Activated naive CD8-positive, alpha-beta T cell treated with anti-CD3 and anti-CD28 coated beads for 36 hours (primary cell): ENCODE measurements at regions not wholly inside any gene's neighbourhood (a gene's known extent, or its start where the extent isn't known, plus 50 kb on each side); places are given as distances from the start of the nearest gene placed in this dataset.

ENCODE experiments used
- DNase-seq: peaks from one replicate; pipeline ENCODE4 v3.0.0; 2021
- H3K27ac Mint-ChIP-seq: one replicate; pipeline ENCODE4 v1.8.0; 2022; ENCODE audit warnings: mild to moderate bottlenecking, moderate library complexity, mixed read lengths
- H3K27me3 Mint-ChIP-seq: one replicate; pipeline ENCODE4 v1.8.0; 2022; ENCODE audit warnings: mild to moderate bottlenecking, mixed read lengths
- H3K36me3 Mint-ChIP-seq: one replicate; pipeline ENCODE4 v1.8.0; 2021; ENCODE audit warnings: mild to moderate bottlenecking, mixed read lengths
- H3K4me1 Mint-ChIP-seq: one replicate; pipeline ENCODE4 v1.8.0; 2021; ENCODE audit warnings: mixed read lengths
- H3K4me3 Mint-ChIP-seq: one replicate; pipeline ENCODE4 v1.8.0; 2022; ENCODE audit warnings: mild to moderate bottlenecking, moderate library complexity, mixed read lengths
- H3K9me3 Mint-ChIP-seq: one replicate; pipeline ENCODE4 v1.8.0; 2022; ENCODE audit warnings: mixed read lengths

- H3K9me3 Mint-ChIP-seq: no peaks in the 10 kb centered on the region
- peak overlapping the region; percentile 29 for H3K27ac Mint-ChIP-seq
- no peak overlapping the region for H3K4me3 Mint-ChIP-seq
- DNase-seq: no peak
- no peaks in the 10 kb centered on the region for H3K36me3 Mint-ChIP-seq
- no peaks in the 10 kb centered on the region for H3K4me1 Mint-ChIP-seq
- peaks cover 18% of the 10 kb centered on the region for H3K27me3 Mint-ChIP-seq
Measured at GRCh38 chr7:21215307-21215706, 212.6 kb upstream of the SP4 start.

DNA sequence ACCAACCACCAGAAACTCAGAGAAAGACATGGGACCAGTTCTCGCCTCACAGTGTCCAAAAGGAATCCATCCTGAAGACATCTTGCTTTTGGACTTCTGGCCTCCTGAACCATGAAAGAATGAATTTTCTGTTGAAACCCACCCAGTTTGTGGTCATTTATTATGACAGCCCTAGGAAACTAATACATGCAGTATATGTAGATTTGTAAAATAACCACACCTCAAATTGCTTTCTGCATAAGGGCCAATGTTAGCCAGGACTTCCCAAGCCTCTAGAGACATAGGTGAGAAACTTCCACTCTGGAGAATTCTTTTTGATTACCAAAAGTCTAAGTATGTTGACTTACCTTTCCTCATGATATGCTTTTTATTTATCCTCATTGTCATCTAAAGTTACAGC, 210.5 kb upstream of the SP4 start:
- Mint-ChIP-seq H3K27ac (no peak overlapping the region), H3K4me1 (no peaks in the 10 kb centered on the region), H3K27me3 (peaks cover 14% of the 10 kb centered on the region)

DNA sequence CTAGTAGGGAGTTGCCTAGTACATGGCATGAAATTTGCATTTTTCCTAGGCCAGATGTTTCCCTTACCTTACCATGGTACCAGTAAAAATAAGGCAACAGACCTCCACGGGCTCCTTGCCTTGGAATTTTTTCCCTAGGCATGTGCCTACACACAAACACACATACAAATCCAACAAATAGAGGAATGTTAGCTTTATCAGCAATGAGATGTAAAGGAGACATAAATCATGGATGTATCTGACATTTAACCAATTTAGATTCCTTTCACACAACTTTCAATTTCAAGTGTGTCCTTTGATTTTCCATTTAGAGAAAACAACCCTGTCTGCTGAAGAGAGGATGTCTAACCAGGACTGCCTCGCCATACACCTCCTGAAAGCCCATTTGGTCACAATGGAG, 209.7 kb upstream of the SP4 start:
- Mint-ChIP-seq H3K27me3 (peaks cover 10% of the 10 kb centered on the region), H3K27ac (no peak overlapping the region), H3K36me3 (no peaks in the 10 kb centered on the region), H3K4me3 (no peak overlapping the region), H3K4me1 (no peaks in the 10 kb centered on the region), H3K9me3 (no peaks in the 10 kb centered on the region)
- no peak for DNase-seq

More for the DNA sequence above, 210.5 kb upstream of the SP4 start:
- no peak overlapping the region for H3K4me3 Mint-ChIP-seq
- no peaks in the 10 kb centered on the region for H3K36me3 Mint-ChIP-seq
- no peak for DNase-seq
- no peaks in the 10 kb centered on the region for H3K9me3 Mint-ChIP-seq

DNA sequence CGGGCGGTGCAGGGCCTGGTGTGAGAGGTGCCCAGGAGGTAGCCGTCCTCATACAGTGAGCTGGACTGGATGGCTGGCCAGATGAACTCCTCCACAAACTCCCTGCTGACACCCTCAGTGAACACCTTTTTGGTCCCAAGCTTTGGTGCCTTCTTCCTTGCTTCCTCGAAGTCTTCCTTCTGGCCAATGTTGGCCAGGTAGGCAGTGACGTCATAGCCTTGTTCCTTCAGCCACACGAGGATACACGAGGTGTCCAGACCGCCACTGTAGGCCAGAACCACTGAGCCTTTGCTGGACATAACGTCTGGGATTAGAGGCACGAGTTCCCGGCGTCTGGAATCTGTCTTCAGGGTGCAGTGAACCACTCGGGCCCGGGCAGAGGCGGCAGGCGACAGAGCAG, 206.8 kb upstream of the SP4 start:
- Mint-ChIP-seq H3K27me3 (peaks cover 7% of the 10 kb centered on the region), H3K4me3 (no peak overlapping the region), H3K36me3 (no peaks in the 10 kb centered on the region), H3K4me1 (no peaks in the 10 kb centered on the region), H3K9me3 (no peaks in the 10 kb centered on the region), H3K27ac (no peak overlapping the region)
- no peak for DNase-seq

GRCh38 chr7:21238400-21239116, 189.3 kb upstream of the SP4 start:
- Mint-ChIP-seq H3K36me3 (no peaks in the 10 kb centered on the region), H3K4me3 (no peak overlapping the region), H3K9me3 (peaks cover under 1% of the 10 kb centered on the region), H3K27ac (peak overlapping the region; percentile 8), H3K27me3 (peaks cover 26% of the 10 kb centered on the region), H3K4me1 (peaks cover 3% of the 10 kb centered on the region)
- DNase-seq: no peak

DNA sequence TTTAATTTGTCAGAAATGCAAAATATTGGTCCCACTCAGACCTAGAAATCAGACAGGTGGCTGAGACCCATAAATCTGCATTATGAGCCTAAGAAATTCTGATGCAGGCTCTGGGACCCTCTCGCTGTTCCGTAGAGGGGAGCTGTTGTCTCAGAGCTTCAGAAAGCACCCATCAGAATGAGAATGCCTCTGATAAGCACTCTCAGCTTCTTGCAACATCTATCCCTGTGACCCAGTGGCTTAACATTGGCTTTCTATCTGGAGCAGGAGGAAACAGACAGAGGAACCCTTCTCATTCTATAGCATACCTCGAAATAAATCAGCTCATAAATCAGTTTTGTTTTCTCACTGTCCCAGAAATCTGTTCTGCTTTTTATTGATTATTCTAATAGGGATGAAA, 184.6 kb upstream of the SP4 start:
- DNase-seq: no peak
- Mint-ChIP-seq H3K27me3 (peaks cover 23% of the 10 kb centered on the region), H3K36me3 (no peaks in the 10 kb centered on the region), H3K9me3 (no peaks in the 10 kb centered on the region), H3K4me1 (peaks cover 3% of the 10 kb centered on the region), H3K4me3 (no peak overlapping the region), H3K27ac (no peak overlapping the region)

GRCh38 chr7:21251151-21251800, 176.6 kb upstream of the SP4 start:
- Mint-ChIP-seq H3K9me3 (no peaks in the 10 kb centered on the region), H3K27me3 (peaks cover 66% of the 10 kb centered on the region), H3K4me3 (no peak overlapping the region), H3K27ac (no peak overlapping the region), H3K4me1 (peaks cover 5% of the 10 kb centered on the region), H3K36me3 (no peaks in the 10 kb centered on the region)
- no peak for DNase-seq

DNA sequence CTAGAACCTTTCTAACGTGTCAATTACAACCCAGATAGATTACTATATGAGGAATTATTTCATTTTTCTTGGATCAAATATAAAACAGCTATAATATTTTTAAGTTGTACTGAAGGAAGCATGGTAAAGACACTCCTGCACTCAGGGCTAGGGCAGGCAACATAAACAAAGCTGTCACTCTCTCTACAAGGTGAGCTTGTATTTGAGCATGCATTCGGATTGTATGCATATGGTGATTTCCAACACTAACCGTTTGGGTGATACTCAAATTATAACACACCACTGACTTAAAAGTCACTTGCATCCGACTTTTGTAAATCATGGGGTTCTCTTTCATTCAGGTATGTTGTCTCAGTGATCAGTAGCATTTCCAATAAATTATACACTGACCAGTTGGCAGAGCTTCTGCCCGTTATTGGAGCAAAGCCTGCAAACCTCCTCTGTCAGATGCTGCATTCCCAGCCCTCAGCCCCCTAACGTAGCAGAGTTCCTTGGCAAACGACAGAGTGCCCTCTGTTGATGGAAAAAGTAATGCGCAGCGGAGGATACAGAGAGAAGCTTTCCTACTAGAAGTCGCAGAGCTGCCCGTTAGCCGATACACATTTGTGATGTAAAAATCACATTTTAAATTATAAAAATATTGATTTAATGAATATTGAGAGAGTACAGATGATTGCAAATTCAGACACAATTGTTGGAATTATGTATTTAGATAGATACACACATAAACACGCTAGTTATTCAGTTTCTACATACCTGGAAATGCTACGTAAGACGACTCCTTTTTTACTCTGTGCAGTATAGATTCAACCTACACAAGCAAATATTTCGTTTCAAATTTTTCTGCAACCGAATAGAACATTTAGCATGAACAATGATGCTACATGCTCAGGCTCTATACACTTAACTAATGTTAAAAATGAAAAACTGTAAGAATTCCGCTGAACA, 173.9 kb upstream of the SP4 start:
- Mint-ChIP-seq H3K4me1 (peaks cover 5% of the 10 kb centered on the region), H3K36me3 (no peaks in the 10 kb centered on the region), H3K27ac (no peak overlapping the region), H3K4me3 (peak overlapping the region; percentile 12), H3K27me3 (peaks cover 66% of the 10 kb centered on the region), H3K9me3 (no peaks in the 10 kb centered on the region)
- DNase-seq: peak; percentile 40

GRCh38 chr7:21256310-21256877, 171.5 kb upstream of the SP4 start:
- no peak for DNase-seq
- H3K27ac Mint-ChIP-seq: no peak overlapping the region

DNA sequence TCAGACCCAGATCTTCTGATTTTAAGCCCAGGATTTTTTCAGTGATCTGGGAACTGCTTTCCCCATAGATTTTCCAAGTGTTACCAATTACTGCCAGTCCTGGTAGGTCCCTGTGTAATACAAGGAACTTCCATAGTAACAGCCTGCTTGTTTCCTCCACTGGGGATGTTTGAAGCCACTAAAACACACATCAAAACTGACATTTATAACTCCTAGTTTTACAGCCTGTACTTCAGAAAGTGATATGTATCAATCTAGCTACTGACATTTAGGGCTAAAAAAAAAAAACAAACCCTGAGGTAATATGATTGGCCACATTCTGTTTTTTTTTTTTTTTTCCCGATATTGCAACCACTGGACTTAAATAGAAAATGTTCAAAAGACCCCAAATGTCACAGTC, 166.9 kb upstream of the SP4 start:
- Mint-ChIP-seq H3K9me3 (no peaks in the 10 kb centered on the region), H3K4me3 (no peak overlapping the region), H3K27ac (no peak overlapping the region), H3K4me1 (peaks cover 14% of the 10 kb centered on the region), H3K27me3 (peaks cover 8% of the 10 kb centered on the region), H3K36me3 (no peaks in the 10 kb centered on the region)
- no peak for DNase-seq

More at GRCh38 chr7:21256310-21256877, 171.5 kb upstream of the SP4 start:
- H3K4me3 Mint-ChIP-seq: no peak overlapping the region
- H3K4me1 Mint-ChIP-seq: peaks cover 8% of the 10 kb centered on the region
- no peaks in the 10 kb centered on the region for H3K36me3 Mint-ChIP-seq
- H3K9me3 Mint-ChIP-seq: no peaks in the 10 kb centered on the region
- peaks cover 44% of the 10 kb centered on the region for H3K27me3 Mint-ChIP-seq

DNA sequence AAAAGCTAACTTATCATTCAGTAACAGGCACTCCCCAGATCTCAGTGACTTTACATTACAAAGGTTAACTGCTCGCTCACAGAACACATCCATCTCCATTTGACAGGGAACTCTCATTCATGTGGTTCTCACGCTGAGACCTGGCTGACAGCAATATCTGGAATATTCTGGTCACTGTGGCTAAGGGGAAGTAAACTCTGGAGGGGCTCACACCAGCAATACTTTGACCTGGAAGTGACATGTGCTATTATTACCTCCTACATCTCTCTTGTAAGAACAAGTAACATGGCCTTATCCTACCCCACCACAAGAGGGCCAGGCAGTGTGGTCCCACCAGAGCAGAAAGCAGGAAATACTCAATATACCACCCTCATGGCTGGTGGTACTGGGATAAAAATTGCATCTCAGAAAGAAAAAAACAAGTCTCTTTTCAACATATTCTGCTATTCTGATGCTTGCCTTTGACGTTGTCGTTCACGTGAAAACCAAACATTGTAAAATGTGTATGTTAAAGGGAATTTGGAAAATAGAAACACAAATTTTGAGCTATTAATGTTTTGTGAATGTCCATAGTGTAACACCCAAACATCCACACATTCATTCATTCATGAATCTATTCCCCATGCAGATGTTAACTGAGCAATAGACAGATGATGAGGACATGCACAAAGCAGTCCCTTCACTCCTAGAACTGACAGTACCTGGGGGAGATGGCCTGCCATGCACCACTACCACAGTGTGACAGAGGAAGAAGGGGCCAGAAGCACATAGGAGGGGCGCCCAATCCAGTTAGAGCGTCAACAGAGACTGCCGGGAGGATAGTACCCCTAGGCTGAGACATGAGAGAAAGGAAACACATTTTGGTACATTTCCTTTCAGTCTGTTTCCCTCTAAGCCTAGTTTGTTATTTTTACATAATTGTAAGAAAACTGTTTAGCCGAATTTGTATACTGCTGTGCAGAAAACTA, 166.0 kb upstream of the SP4 start:
- Mint-ChIP-seq H3K9me3 (no peaks in the 10 kb centered on the region), H3K4me3 (no peak overlapping the region), H3K4me1 (peaks cover 14% of the 10 kb centered on the region), H3K27me3 (peaks cover 8% of the 10 kb centered on the region), H3K27ac (peak overlapping the region; percentile 54), H3K36me3 (no peaks in the 10 kb centered on the region)
- peak; percentile 51 for DNase-seq

GRCh38 chr7:21269021-21269420, 158.9 kb upstream of the SP4 start:
- H3K27ac Mint-ChIP-seq: no peak overlapping the region

GRCh38 chr7:21276471-21277035, 151.3 kb upstream of the SP4 start:
- Mint-ChIP-seq H3K27ac (no peak overlapping the region), H3K9me3 (no peaks in the 10 kb centered on the region), H3K27me3 (no peaks in the 10 kb centered on the region), H3K4me1 (peaks cover 4% of the 10 kb centered on the region), H3K4me3 (no peak overlapping the region), H3K36me3 (no peaks in the 10 kb centered on the region)
- no peak for DNase-seq

More at GRCh38 chr7:21269021-21269420, 158.9 kb upstream of the SP4 start:
- peaks cover 3% of the 10 kb centered on the region for H3K27me3 Mint-ChIP-seq
- H3K9me3 Mint-ChIP-seq: no peaks in the 10 kb centered on the region
- H3K4me1 Mint-ChIP-seq: no peaks in the 10 kb centered on the region
- DNase-seq: no peak
- H3K4me3 Mint-ChIP-seq: no peak overlapping the region
- no peaks in the 10 kb centered on the region for H3K36me3 Mint-ChIP-seq

DNA sequence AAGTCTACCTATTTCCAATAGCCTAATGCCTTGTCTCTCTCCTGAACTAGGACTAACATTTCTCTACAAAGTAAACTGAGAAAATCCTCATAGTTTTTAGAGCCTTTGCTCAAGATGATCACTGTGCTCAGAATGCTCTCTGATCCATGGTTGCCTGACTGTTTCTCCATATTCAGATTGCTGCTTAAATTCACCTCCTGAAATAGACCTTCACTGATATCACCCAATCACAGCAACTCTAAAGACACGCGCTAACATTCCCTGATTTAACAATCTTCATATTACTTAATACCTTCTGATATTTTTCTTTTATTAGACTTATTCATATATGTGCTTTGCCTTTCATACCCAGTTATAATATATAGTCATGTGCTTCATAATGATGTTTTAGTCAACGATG, 148.9 kb upstream of the SP4 start:
- no peak overlapping the region for H3K27ac Mint-ChIP-seq
- peaks cover 4% of the 10 kb centered on the region for H3K4me1 Mint-ChIP-seq
- H3K27me3 Mint-ChIP-seq: no peaks in the 10 kb centered on the region
- H3K36me3 Mint-ChIP-seq: no peaks in the 10 kb centered on the region
- no peaks in the 10 kb centered on the region for H3K9me3 Mint-ChIP-seq
- DNase-seq: no peak
- H3K4me3 Mint-ChIP-seq: no peak overlapping the region
